ENCODE measurements at regions not wholly inside any gene's neighbourhood (a gene's known extent, or its start where the extent isn't known, plus 50 kb on each side); places are given as distances from the start of the nearest gene placed in this dataset.

DNA sequence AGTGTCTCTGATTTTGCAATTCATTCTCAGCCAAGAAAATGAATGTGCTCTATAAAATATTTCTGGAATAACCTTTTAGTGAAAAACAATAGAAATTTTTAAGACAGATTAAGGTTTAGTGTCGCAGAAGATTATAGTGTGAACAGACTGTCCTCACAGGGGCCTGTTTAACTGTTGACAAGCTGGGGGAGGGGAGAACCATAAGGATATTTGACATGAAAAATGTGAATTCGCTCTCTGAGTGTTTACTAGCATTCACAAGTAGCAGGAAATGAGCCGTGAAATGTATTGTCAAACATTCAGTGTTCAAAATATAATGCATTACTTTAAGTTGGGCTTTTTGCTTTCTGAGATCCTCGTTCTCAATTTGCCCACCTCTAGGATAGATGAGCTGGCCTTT lies 134.8 kb upstream of the TSHZ2 start:
- no peaks in the 10 kb centered on the region for H3K9me2 ChIP-seq (replicated peaks; ENCODE audit: low read depth, low read length)
- H3K27me3 ChIP-seq (ENCODE audit: insufficient read depth, low read length, poor library complexity, severe bottlenecking), result no peaks in the 10 kb centered on the region
- H3K9ac ChIP-seq (ENCODE audit: low read depth, low read length, poor library complexity, severe bottlenecking), result no peak overlapping the region
- H3K79me2 ChIP-seq (ENCODE audit: insufficient read depth, low read length), result no peaks in the 10 kb centered on the region
- no peak overlapping the region for H3K4me3 ChIP-seq (ENCODE audit: low read length, poor library complexity, severe bottlenecking)
- TF ChIP-seq EZH2phosphoT487 (IDR thresholded peaks at IDR 0.05; ENCODE audit: borderline replicate concordance) (no peak), CTCF (conservative IDR thresholded peaks at IDR 0.05; ENCODE audit: low read length) (no peak)
- no peaks in the 10 kb centered on the region for H3K36me3 ChIP-seq (ENCODE audit: insufficient read depth, low read length)
- H3K4me1 ChIP-seq (ENCODE audit: insufficient read depth, low read length, poor library complexity, severe bottlenecking), result no peaks in the 10 kb centered on the region
- H3K4me2 ChIP-seq (ENCODE audit: low read depth, low read length, poor library complexity, severe bottlenecking), result no peak overlapping the region
- no peak overlapping the region for H2AFZ ChIP-seq (ENCODE audit: low read length)
- H3K9me3 ChIP-seq (ENCODE audit: insufficient read depth, low read depth, low read length), result 0 out of 2 replicates have a peak, but pooled peaks cover 3% of the 10 kb centered on the region
- no peaks in the 10 kb centered on the region for H4K20me1 ChIP-seq (ENCODE audit: insufficient read depth, low read length, poor library complexity, severe bottlenecking)
- no peaks in the 10 kb centered on the region for H3F3A ChIP-seq (ENCODE audit: low read depth)

DNA sequence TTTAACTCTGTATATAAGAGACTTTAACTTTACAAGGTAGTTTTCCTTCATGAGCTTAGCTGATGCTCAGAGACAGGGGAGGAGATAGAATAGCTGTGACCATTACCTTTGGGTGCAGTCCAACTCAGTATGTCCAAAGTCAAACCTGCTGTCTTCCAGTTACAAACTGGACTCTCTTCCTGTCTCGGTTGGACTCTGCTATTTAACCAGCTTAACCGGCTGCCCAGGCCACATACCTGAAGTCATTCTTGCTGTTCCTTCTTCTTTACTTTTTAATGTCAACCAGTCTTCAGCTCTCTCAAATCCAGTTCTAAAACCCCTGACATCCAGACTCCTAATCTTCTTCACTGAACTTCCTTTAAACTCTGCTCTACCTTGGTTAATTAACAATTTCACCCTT lies 138.3 kb upstream of the TSHZ2 start:
- H3K9me2 ChIP-seq (replicated peaks; ENCODE audit: low read depth, low read length), result no peaks in the 10 kb centered on the region
- H3F3A ChIP-seq (ENCODE audit: low read depth), result no peaks in the 10 kb centered on the region
- no peaks in the 10 kb centered on the region for H3K4me1 ChIP-seq (ENCODE audit: insufficient read depth, low read length, poor library complexity, severe bottlenecking)
- H3K9me3 ChIP-seq (ENCODE audit: insufficient read depth, low read depth, low read length), result no peaks in the 10 kb centered on the region
- H2AFZ ChIP-seq (ENCODE audit: low read length), result no peak overlapping the region
- no peak overlapping the region for H3K4me2 ChIP-seq (ENCODE audit: low read depth, low read length, poor library complexity, severe bottlenecking)
- no peaks in the 10 kb centered on the region for H3K36me3 ChIP-seq (ENCODE audit: insufficient read depth, low read length)
- no peak overlapping the region for H3K9ac ChIP-seq (ENCODE audit: low read depth, low read length, poor library complexity, severe bottlenecking)
- no peak overlapping the region for H3K4me3 ChIP-seq (ENCODE audit: low read length, poor library complexity, severe bottlenecking)
- TF ChIP-seq EZH2phosphoT487 (IDR thresholded peaks at IDR 0.05; ENCODE audit: borderline replicate concordance) (no peak), CTCF (conservative IDR thresholded peaks at IDR 0.05; ENCODE audit: low read length) (no peak)
- no peaks in the 10 kb centered on the region for H3K79me2 ChIP-seq (ENCODE audit: insufficient read depth, low read length)
- no peaks in the 10 kb centered on the region for H4K20me1 ChIP-seq (ENCODE audit: insufficient read depth, low read length, poor library complexity, severe bottlenecking)
- no peaks in the 10 kb centered on the region for H3K27me3 ChIP-seq (ENCODE audit: insufficient read depth, low read length, poor library complexity, severe bottlenecking)

DNA sequence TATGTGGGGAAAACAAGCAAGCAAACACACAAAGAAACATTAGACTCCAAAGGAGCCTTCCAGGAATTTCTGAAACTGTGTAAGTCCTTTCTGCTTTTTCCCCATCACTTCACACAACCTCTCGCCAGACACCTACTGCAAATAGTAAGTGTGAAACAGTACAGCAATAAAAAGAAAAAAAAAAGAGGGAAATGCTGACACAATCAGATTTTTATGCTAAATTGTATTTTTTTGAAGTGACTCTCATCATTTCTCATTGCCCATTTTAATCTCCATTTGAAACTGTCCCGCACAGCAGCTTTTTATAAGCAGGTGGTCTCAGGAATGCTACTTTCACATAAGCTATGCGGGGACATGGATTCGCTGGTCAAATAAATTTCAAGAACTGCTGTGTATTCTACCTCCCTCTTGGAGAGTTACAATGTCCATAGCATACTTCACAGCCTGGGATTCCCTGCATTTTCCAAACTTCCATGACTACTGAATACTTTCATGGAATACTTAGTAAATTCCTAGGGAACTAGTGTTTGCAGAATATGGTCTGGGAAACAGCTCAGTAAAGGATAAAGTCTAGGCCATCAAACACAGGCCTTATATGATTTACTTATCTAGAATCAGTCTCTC lies 139.9 kb upstream of the TSHZ2 start:
- Histone ChIP-seq H3K79me2 (ENCODE audit: insufficient read depth, low read length) (no peaks in the 10 kb centered on the region), H3K36me3 (ENCODE audit: insufficient read depth, low read length) (no peaks in the 10 kb centered on the region), H2AFZ (ENCODE audit: low read length) (no peak overlapping the region), H3F3A (ENCODE audit: low read depth) (no peaks in the 10 kb centered on the region), H3K9me3 (ENCODE audit: insufficient read depth, low read depth, low read length) (no peaks in the 10 kb centered on the region), H3K9me2 (replicated peaks; ENCODE audit: low read depth, low read length) (no peaks in the 10 kb centered on the region), H4K20me1 (ENCODE audit: insufficient read depth, low read length, poor library complexity, severe bottlenecking) (no peaks in the 10 kb centered on the region), H3K4me2 (ENCODE audit: low read depth, low read length, poor library complexity, severe bottlenecking) (no peak overlapping the region), H3K4me1 (ENCODE audit: insufficient read depth, low read length, poor library complexity, severe bottlenecking) (no peaks in the 10 kb centered on the region), H3K4me3 (ENCODE audit: low read length, poor library complexity, severe bottlenecking) (no peak overlapping the region), H3K27me3 (ENCODE audit: insufficient read depth, low read length, poor library complexity, severe bottlenecking) (no peaks in the 10 kb centered on the region), H3K9ac (ENCODE audit: low read depth, low read length, poor library complexity, severe bottlenecking) (no peak overlapping the region)
- TF ChIP-seq CTCF (conservative IDR thresholded peaks at IDR 0.05; ENCODE audit: low read length) (no peak), EZH2phosphoT487 (IDR thresholded peaks at IDR 0.05; ENCODE audit: borderline replicate concordance) (no peak)
